Activated CD4-positive, alpha-beta T cell treated with anti-CD3 and anti-CD28 coated beads for 24 hours (primary cell): ENCODE measurements at regions not wholly inside any gene's neighbourhood (a gene's known extent, or its start where the extent isn't known, plus 50 kb on each side); places are given as distances from the start of the nearest gene placed in this dataset.

ENCODE experiments used
- DNase-seq, 2 donors: peaks; one replicate each; pipeline ENCODE4 v3.0.0-alpha.2; 2020; ENCODE audit warnings: low read depth in 2 of 2

DNA sequence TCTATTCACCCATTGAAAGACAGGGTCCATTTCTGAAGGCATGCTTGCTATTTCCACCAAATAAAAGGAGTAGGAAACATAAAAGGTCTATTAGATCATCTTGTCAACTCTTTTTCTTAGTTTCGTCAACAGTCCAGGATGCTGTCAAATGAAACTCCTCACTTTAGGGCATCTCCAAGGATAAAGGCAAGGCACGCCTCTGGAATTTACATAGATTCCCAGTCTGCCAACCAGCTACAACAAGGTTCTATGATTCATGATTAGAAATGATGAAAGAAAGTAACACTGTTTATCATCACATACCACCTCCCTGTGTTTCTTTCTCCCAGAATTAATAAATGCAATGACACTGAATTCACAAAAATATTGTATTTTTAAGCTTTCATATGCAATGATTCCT is 636.3 kb downstream of the LTN1 start:
- DNase-seq: no peak

DNA sequence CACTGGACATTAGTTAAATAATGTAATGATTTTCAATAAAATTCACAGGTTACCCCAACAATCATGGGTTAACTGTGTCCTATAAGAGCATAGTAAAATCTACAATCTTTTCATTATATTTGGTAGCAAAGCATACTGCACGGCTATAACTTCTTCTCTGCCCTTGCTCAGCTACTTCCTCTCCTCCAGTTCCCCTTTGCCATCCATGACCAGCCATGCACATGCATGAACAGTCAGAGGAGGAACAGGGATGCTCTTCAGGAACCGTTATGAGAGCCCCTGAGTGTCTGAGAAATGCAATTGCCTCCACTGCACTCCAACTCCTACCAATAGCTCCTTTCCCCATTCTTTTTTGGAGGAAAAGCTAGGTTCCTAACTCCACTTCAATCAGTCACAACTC is 646.7 kb downstream of the LTN1 start:
- no peak for DNase-seq

DNA sequence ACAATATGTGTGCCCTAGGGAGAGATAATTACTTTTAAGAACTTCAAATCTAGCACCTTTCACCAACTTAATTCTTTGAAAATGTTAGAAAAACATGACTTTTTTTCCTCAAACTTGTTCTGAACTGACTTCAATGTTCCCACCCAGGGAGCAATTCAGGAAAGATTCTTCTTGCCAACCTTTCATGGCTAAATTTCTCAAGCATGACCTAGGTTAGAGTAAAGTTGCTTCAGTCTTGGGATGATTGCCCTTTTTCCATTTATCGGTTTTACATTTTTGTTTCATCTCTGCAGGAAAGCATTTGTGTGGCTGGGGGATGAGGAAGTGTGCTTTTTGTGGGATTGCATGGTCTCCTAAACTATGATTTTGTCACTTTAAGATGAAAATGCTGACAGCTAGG is 647.7 kb downstream of the LTN1 start:
- DNase-seq: no peak

DNA sequence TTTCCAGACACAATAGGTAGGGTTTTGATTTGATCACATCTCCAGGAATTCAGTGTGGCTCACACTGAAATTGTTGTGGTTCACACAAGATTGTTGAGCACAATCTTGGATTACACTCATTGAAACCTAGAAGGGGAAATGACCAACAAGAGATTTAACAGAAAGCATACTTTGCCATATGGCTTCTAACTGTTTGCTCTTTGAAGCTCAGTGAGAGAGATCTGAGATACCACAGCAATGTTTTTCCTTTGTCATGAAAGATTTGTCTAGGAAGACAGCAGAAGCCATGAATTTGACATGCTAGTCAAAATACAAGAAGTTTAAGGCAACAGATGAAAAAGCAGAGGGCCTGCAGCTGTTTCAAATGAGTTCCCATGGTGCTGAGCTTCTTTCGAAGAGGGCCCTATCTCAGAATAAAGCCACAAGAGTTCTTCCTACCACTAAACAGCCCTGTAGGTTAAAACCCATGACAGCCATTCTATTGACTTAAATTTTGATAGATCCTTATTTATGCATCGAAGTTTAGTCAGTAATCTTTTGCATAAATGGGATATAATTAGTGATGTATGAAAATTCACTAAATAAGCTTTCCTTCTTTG is 650.4 kb downstream of the LTN1 start:
- DNase-seq: no peak

DNA sequence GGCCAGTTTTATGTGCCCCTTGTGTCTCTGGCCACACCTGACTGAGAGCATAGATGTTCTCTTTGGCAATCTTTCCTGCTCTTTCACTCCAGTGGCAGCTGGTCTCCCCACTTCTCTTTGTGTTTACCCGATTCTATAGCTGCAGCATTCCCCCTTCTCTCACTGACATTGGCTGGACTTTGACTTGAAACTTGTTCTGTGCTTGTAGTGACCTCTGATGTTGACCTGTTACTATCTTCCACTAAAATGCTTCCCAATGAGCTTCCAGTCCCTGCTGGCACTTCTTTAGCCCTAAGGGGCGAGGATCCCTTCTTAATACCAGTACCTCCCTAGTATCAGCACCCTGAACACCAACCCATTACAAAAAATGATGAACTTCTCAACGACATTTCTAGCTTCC is 653.3 kb downstream of the LTN1 start:
- no peak for DNase-seq

DNA sequence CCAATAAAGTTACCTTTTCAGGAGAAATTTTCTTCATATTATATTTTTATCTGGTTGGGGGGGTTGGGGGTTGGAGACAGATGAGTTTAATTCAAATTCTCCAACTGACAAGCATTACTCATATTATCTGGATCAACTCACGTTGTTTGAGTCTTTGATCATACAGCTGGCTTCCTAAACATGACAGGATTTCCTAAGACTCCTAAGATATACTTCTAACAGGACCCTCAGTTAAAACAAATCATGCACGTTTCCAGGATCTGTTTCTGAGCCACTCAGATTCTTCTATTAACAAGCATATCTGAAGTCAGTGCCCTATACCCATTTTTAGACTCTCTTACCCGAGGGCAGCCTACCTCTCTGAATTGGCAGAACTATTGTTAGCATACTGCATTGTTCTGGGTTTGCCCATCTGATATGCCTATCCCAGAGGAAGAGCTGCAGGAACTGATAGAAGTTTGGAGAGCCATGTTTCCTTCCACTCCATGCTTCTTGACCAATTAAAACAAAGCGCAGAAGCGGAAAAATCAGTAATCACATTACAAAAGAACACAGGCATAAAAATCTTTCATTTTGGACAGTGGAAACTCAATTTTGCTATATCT is 653.9 kb downstream of the LTN1 start:
- no peak for DNase-seq

DNA sequence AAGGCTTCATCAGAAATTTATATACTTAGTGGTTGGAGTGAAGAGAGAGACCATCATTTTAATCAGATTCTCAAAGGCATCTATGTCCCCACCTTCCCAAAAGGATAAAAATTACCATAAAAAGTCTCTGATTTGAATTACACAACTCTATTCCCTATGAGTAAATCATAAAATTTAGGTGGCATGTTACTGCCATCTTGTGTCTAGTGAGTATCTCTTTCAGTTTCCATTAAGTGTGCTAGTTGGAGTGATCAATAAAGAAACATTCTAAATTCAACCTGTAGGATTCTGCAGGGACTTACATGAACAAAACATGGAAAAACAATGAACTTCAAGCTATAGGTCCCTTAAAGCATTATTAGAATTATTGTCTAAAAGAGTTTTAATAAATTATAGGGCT is 655.4 kb downstream of the LTN1 start:
- no peak for DNase-seq

DNA sequence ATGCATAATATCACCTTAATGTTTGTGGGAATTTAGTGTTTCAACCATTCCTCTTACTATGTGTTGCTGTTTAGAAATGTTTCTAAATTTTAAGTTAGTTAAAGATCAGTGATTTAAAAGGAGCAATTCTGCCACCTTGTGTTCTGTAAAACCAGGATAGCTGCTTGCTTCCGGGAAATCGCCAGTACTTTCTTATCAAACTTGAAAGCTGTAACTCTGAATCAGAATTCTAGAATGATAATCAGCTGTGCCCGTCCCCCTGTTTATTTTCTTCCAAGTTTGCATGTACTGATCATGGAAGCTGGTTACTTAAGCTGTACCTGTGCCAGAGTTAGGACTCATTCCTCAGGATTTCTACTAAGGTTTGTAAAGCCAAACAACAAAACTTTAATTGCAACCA is 656.4 kb downstream of the LTN1 start:
- no peak for DNase-seq

DNA sequence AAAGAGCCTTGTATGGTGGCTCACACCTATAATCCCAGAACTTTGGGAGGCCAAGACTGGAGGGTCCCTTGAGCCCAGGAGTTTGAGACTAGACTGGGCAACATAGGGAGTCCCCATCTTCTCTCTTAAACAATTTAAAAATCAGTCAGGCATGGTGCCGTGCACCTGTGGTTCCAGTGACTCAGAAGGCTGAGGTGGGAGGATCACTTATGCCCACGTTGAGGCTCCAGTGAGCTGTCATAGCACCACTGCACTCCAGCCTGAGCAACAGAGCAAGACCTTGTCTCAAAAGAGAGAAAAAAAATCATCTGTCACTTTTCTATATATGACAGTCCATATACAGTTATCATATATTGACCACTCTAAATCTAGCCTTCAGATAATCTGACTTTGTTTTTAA is 658.3 kb downstream of the LTN1 start:
- DNase-seq: no peak

DNA sequence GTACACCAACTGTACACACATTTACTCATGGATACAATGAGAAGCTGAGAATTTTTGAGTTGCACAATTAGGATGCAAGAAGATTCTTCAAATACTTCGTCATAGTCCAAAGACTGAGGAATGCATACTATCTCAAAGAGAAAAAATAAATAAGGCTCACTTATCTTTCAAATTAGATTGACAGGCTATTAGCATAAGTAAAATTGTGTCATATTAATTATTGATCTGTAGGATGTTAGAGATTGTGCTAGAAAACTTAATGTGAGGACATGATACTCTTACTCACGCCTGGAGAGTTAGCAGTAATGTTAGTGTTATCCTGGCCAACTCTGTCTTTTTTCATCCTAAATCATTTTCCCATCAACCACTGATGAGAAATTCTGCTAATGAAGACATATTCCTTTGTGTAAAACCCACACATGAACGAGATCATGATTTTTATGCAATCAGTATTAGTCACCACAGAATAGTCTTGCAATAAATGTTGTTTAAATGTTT is 659.0 kb downstream of the LTN1 start:
- DNase-seq: no peak

DNA sequence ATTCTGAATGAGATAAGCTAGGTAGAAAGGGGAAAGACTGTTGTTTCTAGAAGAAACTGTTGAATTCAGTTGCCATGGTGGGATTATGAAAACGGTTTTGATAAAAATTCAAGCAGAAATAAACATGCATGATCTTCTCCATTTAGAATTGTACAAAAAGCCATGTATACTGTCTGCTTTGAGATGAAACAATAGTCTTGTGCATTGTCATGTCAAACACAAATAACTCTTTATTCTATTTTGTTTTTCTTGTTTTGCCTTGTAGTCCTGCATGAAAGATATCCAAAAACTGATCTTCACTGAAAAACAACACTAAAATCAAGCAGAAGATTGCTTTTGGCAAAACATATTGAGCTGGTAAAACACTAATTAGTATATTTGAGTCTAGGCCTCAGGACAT is 659.9 kb downstream of the LTN1 start:
- DNase-seq: no peak

DNA sequence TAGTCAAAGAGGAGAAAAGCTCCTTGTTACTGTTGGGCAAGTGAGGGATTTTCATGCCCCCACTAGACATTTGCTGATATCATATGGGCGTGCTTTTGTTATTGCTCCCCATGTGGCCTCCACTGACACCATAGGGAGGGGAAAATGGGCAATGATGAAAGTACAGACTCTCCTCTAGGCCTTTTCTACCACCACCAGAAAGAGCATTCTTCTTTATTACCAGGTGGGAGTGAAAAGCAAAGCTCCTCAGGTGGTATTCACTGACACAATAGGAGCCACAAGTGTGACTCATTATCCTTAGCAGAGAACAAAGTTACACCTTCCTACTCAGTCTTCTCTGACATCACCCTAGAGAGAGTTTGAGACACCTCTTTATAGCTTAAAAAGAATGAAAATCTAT is 667.1 kb downstream of the LTN1 start:
- DNase-seq: no peak

DNA sequence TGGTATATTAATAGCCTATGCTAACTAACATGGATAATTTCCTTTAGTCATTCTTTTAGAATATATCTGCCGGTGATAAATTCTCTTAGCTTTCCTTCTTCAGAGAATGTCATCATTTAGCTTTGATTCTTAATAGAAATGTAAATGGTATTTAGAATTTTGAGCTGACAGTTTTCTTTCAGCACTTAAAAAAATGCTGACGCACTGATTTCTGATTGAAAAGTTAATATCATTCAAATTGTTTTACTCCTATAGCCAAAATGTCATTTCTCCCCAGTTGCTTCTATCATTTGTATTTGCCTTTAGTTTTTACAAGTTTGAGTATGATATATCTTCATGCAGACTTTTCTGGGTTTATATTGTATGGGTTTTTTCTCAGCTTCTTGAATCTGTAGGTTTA is 668.0 kb downstream of the LTN1 start:
- no peak for DNase-seq

DNA sequence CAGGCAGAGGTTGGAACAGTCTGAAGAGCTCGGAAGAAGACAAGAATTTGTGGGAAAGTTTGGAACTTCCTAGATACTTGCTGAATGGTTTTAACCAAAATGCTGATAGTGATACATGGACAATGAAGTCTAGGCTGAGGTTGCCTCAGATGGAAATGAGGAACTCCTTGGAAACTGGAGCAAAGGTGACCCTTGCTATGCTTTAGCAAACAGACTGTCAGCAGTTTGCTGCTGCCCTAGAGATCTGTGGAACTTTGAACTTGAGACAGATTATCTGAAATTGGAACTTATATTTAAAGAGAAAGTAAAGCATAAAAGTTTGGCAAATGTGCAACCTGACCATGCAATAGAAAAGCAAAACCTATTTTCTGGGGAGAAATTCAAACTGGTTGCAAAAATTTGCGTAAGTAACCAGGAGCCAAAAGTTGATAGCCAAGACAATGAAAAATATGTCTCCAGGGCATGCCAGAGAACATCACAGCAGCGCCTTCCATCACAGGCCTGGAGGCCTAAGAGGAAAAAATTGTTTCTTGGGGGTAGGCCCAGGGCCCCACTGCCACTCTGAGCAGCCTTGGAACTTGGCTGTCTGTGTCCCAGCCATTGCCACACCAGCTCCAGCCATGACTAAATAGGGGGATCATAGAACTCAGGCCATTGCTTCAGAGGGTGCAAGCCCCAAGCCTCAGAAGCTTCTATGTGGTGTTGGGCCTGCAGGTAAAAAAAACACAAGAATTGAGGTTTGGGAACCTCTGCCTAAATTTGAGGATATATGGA is 675.3 kb downstream of the LTN1 start:
- DNase-seq: no peak

DNA sequence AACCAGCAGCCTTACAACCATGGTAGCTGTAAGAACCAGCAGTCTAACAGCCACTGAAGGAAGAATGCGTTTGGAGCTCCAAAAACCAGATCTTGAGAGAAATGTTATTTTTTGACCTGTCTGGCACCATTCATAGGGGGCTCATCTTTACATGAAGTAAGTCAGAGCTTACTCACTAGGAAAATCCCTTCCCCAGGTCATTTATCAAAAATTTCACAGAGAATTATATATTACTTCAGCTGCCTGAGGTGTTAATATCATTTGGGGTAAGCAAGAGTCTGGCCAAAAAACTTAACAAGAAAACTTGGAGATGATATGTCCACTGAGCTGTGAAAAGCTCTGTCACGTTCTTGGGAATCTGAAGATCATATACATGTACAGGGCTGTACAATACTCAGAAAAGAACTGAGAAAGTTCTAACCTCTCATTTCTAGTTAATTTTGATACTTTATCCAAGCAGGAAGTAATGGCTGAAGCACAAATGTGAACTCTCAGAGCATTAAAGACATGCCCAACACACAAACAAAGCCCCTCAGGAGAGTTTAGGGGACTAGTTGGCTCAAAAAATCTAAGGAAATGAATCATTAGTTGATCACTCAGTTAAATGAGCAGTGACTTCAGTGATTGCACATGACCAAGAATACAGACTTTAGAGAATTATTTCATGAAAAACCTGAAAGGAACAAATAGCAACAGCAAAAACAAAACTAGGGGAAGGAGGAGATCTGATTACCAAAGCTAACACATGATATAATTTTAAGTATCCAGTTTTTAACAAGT is 681.1 kb downstream of the LTN1 start:
- DNase-seq: no peak

DNA sequence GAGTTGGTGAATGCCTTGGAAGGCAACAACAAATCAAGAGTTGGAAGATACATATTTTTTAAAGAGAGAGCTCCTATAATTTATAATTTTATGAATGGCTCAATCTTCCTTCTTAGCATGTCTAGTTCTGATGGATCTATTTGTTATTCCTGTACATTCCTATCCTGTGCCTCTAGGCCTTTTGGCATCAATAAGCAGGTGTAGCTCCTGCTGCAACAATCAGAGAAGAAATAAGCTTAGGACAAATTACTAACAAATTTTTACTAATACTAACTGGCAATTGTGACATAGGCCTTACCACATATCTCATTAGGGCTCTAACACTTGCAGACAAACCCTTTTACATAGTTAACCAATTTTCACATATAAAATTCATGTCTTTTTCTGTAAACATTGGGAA is 682.0 kb downstream of the LTN1 start:
- no peak for DNase-seq

DNA sequence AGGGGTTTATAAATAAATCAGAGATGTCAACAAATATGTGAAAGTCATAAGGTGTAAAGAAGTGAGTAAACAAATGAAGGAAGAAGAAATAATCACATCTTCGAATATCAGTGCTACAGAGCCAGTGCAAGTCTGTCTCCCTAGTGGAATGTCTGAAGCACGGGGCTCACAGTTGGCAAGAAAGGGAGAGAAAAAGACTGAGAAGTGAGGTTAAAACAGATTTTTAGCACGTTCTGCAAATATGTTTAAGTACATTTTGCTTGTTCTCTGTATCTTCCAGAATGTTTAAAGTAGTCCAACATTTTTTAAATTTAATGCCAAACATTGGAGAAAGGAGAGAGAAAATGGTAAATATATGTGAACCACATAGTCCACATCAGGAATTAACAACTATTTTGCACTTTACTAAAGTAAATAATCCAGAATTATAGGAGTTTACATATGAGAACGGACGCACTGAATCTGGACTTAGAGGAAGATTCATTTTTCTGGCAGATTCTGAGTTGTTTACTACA is 682.4 kb downstream of the LTN1 start:
- no peak for DNase-seq

DNA sequence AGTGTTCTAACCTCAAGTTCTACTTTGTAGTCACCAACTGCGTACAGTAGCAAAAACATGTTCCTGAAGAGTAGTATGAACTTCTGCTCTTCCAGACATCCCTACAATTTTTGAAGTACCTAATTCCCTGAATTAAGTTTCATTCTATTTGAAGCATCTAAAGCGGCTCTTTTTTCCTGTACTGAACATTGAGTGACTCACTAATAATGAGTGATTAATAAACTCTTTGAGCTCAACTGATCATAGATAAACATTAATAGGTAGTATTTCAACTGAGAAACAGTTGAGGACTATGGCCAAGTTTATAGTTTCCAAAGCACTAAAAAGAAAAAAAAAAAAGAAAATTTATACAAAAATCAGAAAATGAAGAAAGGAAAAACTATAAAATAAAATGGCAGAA is 683.1 kb downstream of the LTN1 start:
- no peak for DNase-seq

DNA sequence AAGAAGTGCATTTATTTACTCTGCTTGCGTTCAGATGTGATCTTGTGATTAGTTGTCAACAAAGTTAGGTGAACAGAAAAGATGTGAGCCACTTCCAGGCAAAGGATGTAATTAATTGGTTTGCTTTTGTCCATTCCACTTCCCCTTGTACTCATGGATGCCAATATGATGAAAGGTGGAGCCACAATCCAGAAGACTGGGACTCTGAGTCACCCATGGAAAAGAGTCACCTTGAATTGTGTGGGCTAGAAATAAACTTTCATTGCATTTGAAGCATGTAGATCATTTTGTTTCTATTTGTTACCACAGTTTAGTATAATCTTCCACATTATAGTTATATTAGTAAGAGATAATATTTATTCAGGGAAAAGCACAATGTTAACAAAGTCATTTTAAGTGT is 684.2 kb downstream of the LTN1 start:
- no peak for DNase-seq

DNA sequence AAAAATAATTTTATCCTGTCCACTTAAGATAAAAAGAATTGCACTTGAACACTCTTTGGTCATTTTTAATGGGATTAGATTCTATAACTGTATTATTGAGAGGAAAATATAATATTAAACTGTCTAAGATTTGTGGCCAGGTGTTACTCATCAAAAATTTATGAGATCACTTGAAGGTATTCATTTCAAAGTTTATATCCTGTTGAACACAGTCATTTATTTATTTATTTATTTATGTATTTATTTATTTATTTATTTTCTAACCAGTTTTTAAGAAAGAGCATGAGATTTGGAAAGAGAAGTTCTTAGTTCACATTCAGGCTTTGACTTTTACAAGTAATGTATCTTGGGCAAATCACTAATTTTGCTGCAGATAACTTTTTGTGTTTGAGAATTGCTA is 692.7 kb downstream of the LTN1 start:
- no peak for DNase-seq

DNA sequence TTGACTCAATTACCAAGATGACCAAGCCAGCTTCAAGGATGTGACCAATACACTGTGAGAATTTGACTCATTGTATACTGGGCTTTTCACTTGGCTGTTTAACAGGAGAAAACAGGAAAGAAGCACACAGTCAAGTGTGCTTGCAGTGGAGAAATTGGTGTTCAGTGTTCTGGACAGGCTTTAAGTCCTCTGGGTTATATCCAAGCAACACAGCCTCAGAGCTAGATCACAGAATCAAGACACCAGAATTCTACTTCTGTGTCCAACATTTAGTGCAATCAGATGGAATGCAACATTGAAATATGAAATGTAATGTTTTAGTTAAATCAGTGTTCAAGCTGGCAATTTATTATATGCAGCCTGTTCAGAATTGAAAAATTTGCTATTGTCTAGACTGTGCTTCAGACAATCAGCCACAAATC is 694.4 kb downstream of the LTN1 start:
- DNase-seq: no peak

DNA sequence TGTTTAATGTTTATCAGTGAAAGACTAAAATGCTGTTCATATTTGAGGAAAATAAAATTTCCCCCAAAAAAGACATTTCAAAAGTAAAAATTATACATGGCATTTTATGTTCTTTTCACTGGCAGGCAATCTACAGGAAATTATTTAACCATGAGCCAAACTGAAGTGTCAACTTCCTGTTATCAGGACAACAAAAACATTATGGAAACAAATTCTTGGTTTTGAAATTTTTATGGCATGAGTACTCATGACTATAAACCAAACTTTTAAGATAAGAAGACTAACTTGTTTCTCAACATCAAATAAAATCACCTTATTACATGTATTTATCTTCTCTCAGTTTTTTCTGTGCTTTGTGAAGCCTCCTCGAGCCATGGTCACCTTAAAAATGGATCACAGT is 698.6 kb downstream of the LTN1 start:
- DNase-seq: no peak
